GM18873 (cell line): ENCODE measurements at regions not wholly inside any gene's neighbourhood (a gene's known extent, or its start where the extent isn't known, plus 50 kb on each side); places are given as distances from the start of the nearest gene placed in this dataset.

ENCODE experiments used
- ATAC-seq: cut with Tn5 transposase; IDR thresholded peaks from one replicate; pipeline ENCODE4 v1.9.1; 2021; ENCODE audit warnings: mild to moderate bottlenecking, moderate library complexity, moderate number of reproducible peaks; ENCODE audit not compliant: unreplicated experiment, low FRiP score

DNA sequence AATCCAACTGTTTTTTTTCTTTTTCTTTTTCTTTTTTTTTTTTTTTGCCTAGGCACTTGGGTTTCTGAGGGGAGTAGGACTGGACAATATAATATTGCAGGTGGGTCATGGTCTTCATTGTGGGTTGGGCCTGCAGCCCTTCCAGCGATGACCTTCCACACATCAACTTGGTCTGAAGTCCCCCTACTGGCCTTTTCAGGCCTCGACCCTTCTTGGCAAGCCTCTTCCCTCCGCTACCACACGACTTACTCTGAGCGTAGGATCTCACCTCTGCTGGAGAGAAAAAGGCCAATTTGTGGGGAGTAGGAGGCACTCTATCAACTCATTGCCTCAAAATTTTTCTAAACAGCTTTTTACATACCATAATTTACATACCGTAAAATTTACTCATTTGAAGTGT lies 51.1 kb upstream of the GRIK3 start:
- ATAC-seq, result no peak

GRCh38 chr1:37089750-37090149 lies 55.4 kb upstream of the GRIK3 start:
- no peak for ATAC-seq

GRCh38 chr1:37090671-37091070 lies 56.4 kb upstream of the GRIK3 start:
- no peak for ATAC-seq

DNA sequence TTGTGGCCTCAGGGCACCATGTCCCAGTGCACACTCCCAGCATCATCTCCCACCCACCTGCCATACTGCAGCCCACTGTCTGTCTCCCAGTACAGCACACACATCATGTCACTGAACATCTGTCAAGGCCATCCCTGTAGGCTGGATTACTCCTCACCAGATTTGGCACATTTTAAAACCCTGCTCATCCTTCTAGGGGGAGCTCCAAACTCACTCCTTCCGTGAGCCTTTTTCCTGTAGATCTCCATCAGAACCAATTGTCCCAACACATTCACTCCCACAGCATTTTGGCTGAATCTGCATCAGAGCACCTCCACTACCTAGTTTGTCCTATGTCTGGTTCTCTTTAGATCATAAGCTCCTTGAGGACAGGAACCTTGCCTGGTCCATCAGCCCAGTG lies 58.6 kb upstream of the GRIK3 start:
- ATAC-seq, result no peak

DNA sequence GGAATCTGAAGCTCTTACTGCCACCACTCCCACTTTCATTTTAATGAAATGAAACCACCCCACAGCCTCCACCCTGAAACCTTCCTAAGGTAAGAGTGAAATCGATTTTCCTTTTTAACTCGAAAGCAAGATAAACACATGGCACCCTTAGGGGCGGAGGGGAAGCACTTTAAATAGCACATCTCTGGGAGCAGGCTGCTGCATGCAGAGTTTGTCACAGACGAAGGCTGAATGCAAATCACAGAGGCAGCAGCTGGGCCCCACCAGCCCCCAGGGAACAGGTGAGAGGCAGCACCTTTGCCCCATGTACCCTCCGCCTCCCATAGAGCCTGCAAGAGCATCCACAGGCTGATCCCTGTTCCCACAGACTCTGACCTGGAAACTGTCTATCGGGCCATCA lies 60.0 kb upstream of the GRIK3 start:
- ATAC-seq, result no peak

DNA sequence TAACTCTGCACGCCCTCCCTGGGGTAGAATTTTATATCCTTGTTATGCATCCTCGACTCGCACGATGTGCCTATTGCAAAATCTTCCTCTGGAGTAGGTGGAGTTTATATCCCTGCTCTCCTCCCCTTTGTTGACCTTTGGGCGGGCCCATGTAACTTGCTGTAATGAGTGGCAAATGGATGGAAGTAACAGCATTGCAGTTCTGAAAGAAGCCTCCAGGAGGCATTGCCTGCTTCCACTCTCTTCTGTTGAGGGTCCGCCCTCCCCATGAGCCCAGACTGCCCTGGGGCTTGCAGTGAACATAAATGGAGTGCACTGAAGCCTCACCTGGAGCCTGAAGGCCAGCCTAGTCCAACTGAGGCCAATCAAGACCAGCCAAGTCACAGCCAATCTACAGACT lies 62.2 kb upstream of the GRIK3 start:
- ATAC-seq, result no peak

DNA sequence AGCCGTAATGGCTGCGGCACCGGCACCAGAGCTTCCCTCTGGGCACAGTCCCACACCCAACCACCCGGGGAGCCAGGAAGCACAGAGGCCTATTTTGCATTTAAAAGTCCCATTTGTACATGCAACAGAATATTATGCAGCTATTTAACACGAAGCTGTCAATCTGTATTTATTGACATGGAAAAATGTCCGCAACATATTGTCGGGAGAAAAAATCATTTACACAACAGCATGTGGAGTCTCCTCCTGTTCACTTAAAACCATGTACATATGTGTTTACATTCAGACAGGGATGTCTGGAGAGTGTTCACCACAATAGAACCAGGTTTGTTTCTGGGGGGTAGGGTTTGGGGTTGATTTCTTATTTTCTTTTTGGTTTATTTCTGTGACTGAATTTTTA lies 63.4 kb upstream of the GRIK3 start:
- ATAC-seq, result no peak

- ATAC-seq, result no peak
These were observed 63.9 kb upstream of the GRIK3 start for GRCh38 chr1:37098237-37098636.

DNA sequence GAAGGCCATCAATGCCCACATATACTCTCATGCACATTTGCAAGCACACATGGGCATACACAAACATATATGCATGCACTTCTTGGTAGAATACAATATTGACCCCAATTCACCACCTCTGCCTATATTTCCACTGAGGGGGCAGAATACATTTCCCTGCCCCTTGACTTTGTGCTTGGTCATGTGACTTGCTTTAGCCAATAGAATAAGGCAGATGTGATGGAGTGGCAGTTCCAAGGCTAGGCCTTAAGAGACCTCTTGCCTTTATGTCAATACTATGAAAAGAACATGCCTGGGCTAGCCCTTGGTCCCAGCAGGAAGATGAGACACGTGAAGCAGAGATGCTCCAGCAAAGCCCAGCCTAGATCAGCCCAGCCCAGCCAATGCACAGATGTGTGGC lies 66.0 kb upstream of the GRIK3 start:
- no peak for ATAC-seq

DNA sequence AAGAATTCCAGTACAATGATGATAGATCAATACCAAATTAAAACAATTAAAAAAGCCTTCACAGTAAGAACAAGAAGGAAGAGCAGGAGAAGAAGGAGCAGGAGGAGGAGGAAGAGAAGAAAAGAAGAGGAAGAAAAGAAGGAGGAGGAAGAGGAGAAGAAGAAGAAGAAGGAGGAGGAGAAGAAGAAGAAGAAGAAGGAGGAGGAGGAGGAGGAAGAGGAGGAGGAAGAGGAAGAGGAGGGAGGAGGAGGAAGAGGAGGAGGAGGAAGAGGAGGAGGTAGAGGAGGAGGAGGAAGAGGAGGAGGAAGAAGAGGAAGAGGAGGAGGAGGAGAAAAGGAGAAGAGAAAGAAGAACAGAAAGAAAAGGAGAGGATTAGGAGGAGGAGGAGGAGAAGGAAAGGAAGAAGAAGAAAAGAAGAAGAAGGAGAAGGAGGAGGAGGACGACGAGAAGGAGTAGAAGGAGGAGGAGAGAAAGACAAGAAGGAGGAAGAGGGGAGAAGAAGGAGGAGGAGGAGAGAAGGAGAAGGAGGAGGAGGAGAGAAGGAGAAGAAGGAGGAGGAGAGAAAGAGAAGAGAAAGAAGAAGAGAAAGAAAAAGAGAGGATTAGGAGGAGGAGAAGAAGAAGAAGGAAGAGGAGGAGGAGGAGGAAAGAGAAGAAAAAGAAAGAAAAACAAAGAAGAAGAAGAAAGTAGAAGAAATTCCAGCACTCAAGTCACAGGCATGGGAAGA lies 68.5 kb upstream of the GRIK3 start:
- ATAC-seq, result no peak

DNA sequence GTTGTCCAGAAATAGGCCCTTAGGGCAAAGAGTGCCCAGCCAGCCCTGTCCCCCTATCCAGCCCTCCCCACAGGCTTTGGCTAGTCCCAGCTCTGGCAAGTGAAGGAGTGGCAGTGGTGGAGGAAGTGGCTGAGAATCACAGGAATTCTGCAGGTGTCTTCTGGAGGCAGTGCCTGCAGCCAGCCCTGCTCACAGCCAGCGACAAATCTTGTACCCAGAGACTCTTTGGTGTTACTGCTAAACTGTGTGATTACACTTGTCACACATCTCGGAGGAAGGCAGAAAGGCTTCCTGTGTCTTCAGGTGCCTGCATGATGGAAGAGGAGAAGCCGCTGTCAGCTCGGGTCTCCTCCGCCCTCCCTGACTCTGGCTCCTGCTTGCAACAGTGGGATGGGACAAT lies 71.6 kb upstream of the GRIK3 start:
- ATAC-seq, result no peak

- ATAC-seq, result no peak
These were observed 73.0 kb upstream of the GRIK3 start for GRCh38 chr1:37107153-37107907.

DNA sequence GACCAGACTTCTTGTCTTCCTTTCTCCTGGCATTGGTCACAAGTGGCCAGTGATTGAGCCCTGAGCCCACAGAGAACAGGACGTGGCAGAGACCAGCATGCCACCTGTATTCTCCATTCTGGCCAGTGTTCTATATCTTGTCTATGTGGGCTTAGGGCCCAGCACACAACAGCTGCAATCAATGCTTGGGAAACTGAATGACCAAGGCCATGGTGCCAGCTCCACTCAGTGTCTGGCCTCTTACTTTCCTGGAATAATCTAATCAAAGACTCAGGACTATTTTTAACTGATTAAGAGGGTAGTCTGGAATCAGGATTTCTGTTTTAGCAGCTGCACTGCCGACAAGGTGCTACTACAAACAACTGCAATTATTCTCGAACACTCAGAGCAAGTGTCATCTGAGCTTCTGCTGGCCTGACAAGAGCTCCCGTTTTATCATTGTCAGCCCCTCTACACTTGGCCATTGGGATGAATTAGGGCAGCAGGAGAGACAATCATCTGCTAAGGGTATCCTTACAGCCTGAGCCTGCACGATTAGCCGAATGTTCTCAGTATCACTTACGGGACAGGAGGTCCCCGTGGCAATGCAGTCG lies 74.4 kb upstream of the GRIK3 start:
- ATAC-seq, result no peak

- no peak for ATAC-seq
These were observed 78.1 kb upstream of the GRIK3 start for GRCh38 chr1:37112430-37112829.

DNA sequence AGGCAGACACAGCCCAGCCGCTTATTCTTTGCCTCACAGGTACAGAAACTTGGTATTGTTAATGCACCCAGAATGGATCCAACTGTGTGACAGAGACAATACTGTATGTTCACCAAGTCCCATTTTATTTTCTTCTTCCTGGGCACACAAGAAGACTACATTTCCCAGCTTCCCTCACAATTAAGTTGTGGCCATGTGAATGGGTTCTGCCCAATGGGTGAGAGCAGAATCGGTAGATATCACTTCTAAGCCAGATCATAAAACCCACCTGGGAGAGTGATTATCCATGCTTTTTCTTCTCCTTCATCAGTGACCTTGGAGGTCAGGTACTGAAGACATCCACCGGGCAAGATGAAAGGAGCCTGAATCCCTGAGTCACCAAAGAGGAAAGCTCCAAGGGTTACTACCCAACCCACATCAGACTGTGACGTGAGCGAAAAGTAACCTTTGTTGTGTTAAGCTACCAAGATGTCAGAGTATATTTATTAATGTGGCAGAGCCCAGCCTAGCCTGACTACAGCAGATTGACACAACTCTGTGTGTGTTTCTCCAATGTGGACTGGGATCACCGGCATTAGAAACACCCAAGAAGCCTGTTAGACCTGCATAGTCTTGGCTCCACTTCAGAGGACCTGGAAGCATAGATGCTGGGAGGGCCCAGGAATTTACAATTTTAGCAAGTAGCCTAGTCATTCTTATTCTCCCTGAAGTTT lies 79.1 kb upstream of the GRIK3 start:
- no peak for ATAC-seq

GRCh38 chr1:37118790-37119189 lies 84.5 kb upstream of the GRIK3 start:
- no peak for ATAC-seq

- no peak for ATAC-seq
These were observed 86.0 kb upstream of the GRIK3 start for GRCh38 chr1:37120279-37120678.

DNA sequence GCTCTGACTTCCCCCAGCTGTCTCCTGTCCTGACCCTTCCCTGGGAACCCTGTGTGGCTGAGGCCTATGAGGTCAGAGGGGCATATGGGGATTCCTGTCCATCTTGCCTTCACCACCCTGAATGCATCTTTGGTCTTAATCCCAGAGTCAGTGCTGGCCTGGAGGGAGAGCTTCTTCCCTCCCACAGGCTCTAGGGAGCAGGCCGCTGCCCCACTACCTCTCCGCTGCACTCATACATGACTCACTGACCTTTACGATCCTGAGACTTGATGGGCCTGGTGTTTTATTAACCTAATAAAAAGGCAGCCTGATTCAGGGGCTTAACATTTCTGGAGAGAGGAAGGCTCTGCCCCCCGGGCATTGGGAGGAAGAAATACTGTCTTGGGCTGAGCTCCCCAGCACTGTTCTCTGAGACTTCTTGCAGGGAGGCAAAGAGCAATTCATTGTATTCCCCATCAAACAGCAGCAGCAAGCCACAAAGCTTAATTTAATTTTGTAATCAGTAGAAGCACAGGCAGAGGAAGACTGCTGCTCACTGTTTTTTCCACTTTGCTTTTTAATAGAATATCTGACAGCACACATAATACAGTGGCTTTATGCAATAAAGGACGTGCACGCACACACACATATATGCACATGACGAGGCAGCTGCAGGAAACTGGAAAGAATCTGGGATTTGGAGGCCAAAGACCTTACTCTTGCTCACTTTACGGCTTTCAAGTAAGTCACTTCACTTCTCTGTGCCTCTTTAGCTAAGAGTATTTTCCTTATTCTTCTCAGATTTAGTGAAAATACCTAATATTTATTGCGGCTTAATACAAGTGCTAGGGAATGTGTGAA lies 89.2 kb upstream of the GRIK3 start:
- ATAC-seq, result no peak

DNA sequence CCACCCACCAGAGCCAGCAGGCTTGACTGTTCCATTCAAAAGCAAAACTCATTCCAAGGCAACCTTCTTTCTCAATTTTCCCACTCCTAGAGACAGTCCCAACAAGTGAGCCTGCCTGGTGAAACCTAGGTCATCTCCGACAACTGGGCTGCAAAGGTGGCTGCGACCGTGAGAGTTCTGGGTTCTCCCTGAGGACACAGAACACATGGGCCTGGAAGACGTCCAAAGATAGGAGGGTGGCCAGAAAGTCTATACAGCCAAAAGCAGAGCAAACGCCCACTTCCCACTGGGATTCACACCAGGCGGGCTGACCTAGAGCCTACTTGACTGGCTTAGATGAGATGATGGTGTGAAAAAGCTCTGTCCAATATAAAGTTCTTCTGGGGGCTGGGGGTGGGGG lies 90.2 kb upstream of the GRIK3 start:
- no peak for ATAC-seq

GRCh38 chr1:37125295-37125694 lies 91.0 kb upstream of the GRIK3 start:
- ATAC-seq, result no peak
